SKM-1 (cell line): ENCODE measurements at regions not wholly inside any gene's neighbourhood (a gene's known extent, or its start where the extent isn't known, plus 50 kb on each side); places are given as distances from the start of the nearest gene placed in this dataset.
"Not testable (repeated sequence)": the region's sequence is repeated elsewhere in the genome, so short reads cannot be mapped to it uniquely, and the experiment has no call there.

Experiments used
- DNase-seq: peaks from one replicate; lab custom pipeline; 2025; ENCODE audit not compliant: unreplicated experiment; lab: John Stamatoyannopoulos, UW

DNA sequence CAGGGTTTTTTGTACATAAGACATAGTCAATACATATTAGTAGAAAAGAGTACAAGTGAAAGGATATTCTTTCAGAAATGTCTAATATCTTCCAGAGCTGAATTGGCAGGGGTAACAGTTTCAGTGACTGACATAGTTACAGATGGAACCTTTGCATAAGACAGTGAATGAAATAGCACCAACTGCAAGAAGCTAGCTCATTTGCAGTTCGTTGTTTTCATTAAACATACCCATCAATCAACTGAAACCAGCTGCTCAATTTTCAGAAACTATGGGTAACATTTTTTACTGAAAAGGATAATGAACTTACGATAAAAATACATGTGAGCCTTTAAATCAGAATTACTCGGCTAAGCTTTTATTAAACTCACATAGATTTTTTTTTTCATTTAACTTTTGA is 93.9 kb upstream of the EPHA3 start:
- no peak for DNase-seq

- DNase-seq, result no peak
Observed at GRCh38 chr3:89017531-89017930, 89.9 kb upstream of the EPHA3 start.

DNA sequence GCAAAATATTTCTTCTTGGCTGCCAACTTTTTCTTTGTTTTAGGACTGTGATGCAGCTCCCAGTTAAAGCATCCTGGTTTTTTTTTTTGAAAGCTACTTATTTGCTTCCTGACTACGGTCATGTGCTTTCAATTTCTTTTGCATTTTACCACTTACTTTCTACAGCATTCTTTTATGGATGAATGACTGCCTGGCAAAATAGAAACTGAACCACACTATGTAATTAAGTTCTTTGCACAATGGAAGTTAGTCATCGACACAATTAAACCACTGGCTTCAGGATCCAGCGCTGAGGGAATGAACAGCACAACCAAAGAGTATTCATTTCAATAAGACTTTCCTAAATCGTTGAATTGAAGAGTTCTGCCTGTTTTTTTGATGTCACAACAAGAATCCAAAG is 82.2 kb upstream of the EPHA3 start:
- DNase-seq, result no peak

DNA sequence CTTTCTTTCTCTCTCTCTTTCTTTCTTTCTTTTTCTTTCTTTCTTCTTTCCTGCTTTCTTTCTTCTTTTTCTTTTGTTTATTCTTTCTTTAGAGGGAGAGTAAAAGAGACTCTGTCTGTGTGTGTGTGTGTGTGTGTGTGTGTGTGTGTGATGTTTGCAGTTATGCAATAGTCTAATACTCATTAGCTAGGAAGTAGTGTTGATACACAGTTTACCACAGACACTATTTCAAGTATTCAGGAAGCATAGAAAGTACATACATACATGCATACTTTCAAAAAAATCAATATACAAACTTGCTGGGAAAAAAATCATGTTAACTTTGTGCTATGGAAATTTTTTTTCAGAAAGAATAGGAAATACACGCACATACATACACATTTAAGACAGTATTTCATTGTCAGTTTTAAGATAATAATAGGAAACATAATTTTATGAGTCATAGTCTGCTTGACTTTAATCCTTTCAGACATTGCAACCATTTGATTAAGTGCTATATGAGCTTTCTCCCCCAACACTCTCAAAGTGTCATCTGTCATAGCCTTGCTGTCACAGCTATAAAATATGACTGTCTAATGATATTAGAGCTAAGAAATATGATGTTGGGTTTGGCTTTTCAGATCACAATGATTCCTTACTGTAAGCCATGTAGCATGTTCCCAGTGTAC is 74.9 kb upstream of the EPHA3 start:
- no peak for DNase-seq

- not testable (repeated sequence) for DNase-seq
Observed at GRCh38 chr3:89034723-89035122, 72.7 kb upstream of the EPHA3 start.

DNA sequence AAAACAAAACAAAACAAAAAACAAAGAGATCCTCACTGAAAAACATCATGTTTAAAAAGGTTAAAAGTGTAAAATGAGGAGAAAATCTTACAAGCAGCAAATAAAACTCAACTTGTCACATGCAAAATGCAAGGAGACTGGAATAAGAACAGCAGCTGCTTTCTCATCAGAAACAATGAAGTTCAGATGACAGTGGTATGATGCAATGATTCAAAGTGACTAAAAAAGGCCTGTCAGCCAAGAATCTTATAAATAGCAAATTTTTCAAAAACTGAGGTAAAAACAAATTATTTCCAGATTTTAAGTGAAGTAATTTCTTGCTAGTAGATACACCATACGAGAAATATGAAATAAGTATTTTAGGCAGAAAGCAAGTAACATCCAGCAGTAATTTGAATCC is 68.6 kb upstream of the EPHA3 start:
- DNase-seq, result no peak

DNA sequence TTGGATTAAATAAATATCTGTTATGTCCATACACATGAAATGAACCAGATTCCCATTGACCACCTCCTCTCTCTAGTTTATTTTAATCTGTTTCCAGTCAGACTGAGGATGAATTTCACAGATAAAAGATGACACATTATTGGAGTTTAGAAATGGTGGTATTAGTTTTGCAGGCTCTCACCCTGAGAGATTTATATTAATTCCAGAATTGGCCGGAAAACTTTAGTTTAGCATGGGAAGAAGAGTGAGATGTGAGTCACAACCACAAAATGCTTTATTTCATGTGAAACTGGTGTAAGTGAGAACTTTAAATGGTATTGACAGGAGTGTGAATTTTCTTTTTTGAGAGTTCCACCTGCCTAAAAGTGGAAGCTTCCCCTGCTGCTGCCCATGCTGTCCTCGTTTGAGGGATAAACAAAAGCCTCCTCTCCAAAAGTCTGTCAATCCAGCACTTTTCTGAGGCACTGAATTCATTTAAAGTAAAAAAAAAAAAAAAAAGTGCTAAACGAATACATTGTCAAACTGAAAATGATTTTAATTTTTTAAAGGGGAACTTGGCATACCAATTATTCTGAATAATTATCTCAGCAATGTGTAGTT is 65.1 kb upstream of the EPHA3 start:
- DNase-seq, result no peak

- no peak for DNase-seq
Observed at GRCh38 chr3:89043406-89043932, 64.0 kb upstream of the EPHA3 start.

DNA sequence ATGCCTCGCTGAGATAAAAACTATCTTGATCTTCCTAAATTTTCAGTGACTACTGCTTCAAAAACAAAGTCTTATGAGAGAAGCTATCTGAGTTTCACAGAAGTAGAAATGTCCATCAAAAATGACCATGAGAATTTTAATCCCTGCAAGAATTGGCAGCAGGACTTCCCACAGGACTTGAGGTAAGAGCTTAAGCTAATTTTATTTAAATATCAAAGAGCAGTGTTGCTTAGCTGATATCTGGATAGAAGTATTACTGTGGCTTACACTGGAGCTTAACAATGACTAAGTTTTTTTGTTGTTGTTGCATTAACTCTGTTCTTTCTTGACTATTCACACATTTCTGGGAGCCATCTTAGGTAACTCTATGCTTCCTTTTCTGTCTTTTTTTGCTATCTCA is 60.8 kb upstream of the EPHA3 start:
- no peak for DNase-seq

DNA sequence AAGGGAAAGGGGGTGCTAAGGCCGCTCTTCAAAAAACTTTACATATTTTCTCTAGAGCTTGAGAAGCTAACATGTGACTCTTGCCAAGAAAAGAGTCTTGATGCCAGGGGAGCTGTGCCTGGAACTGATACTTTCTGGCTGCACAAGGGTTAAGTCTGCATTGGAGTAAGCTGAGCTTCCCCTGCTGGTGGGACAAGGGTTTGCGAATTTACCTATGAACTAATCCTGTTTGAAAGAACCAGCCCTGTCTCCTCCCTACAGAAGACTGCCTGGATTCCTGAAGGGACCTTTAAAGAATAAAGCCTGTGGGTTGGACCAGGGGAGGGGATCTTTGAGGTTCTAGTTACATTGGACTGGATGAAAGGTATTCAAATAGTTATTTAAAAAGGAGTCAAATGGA is 58.3 kb upstream of the EPHA3 start:
- no peak for DNase-seq

GRCh38 chr3:89052386-89052785 is 55.0 kb upstream of the EPHA3 start:
- DNase-seq, result no peak

DNA sequence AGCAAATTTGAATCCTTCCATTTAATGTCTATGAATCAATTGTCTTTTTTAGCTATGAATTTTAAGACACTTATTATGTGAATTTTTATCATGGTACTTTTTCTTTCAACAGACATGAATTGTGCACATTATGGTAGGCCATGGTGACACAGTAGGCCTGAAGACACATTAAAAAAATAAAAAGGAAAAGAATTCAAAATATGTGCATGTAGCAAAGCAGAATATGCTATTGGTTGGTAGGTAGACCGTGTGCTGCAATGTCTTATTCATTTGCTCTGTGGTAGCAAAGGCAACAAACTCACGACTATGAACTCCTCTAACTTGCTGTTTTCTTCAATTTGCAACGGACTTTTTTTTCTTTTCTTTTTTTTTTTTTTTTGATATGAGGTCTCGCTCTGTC is 50.0 kb upstream of the EPHA3 start:
- DNase-seq, result no peak
